ENCODE measurements at regions not wholly inside any gene's neighbourhood (a gene's known extent, or its start where the extent isn't known, plus 50 kb on each side); places are given as distances from the start of the nearest gene placed in this dataset.

GRCh38 chr5:33073881-33074327 is 362.8 kb downstream of the NPR3 start:
- Mint-ChIP-seq H3K36me3 (ENCODE audit: low read depth) (no peaks in the 10 kb centered on the region), H3K27me3 (ENCODE audit: low read depth) (no peaks in the 10 kb centered on the region), H3K4me3 (no peak overlapping the region), H3K9me3 (peaks cover 3% of the 10 kb centered on the region), H3K4me1 (peaks cover 5% of the 10 kb centered on the region), H3K27ac (peak overlapping the region in 2 of 3 experiments; percentile 29 to 51)
- no peak for TF ChIP-seq CTCF (IDR thresholded peaks at IDR 0.05; ENCODE audit: unreplicated experiment in 3 of 3)

GRCh38 chr5:33074548-33074947 is 363.4 kb downstream of the NPR3 start:
- H3K27me3 Mint-ChIP-seq (ENCODE audit: low read depth) = no peaks in the 10 kb centered on the region
- no peaks in the 10 kb centered on the region for H3K36me3 Mint-ChIP-seq (ENCODE audit: low read depth)
- TF ChIP-seq CTCF (IDR thresholded peaks at IDR 0.05; ENCODE audit: unreplicated experiment in 3 of 3) = no peak
- H3K4me1 Mint-ChIP-seq = peaks cover 5% of the 10 kb centered on the region
- H3K9me3 Mint-ChIP-seq = peaks cover 3% of the 10 kb centered on the region
- H3K27ac Mint-ChIP-seq = no peak overlapping the region
- H3K4me3 Mint-ChIP-seq = no peak overlapping the region

- no peak for TF ChIP-seq CTCF (IDR thresholded peaks at IDR 0.05; ENCODE audit: unreplicated experiment in 3 of 3)
- Mint-ChIP-seq H3K36me3 (ENCODE audit: low read depth) (no peaks in the 10 kb centered on the region), H3K4me3 (no peak overlapping the region), H3K27ac (no peak overlapping the region), H3K4me1 (peaks cover 9% of the 10 kb centered on the region), H3K9me3 (peaks cover 3% of the 10 kb centered on the region), H3K27me3 (ENCODE audit: low read depth) (no peaks in the 10 kb centered on the region)
Observed at GRCh38 chr5:33075731-33076130, 364.6 kb downstream of the NPR3 start.

- Mint-ChIP-seq H3K36me3 (ENCODE audit: low read depth) (no peaks in the 10 kb centered on the region), H3K4me3 (no peak overlapping the region), H3K4me1 (peaks cover 4% of the 10 kb centered on the region), H3K27me3 (ENCODE audit: low read depth) (no peaks in the 10 kb centered on the region), H3K9me3 (peaks cover 3% of the 10 kb centered on the region), H3K27ac (peak overlapping the region; percentile 34 to 73 (median 50))
- TF ChIP-seq CTCF (IDR thresholded peaks at IDR 0.05; ENCODE audit: unreplicated experiment in 3 of 3) = no peak
Observed at GRCh38 chr5:33079548-33079947, 361.2 kb upstream of the TARS1 start.

- Mint-ChIP-seq H3K36me3 (ENCODE audit: low read depth) (no peaks in the 10 kb centered on the region), H3K4me3 (no peak overlapping the region), H3K27me3 (ENCODE audit: low read depth) (no peaks in the 10 kb centered on the region), H3K4me1 (peaks cover 4% of the 10 kb centered on the region), H3K9me3 (peaks cover 3% of the 10 kb centered on the region), H3K27ac (peak overlapping the region in 1 of 3 experiments; percentile 34)
- TF ChIP-seq CTCF (IDR thresholded peaks at IDR 0.05; ENCODE audit: unreplicated experiment in 3 of 3) = no peak
Observed at GRCh38 chr5:33080287-33080686, 360.5 kb upstream of the TARS1 start.

GRCh38 chr5:33088176-33088575 is 352.6 kb upstream of the TARS1 start:
- Mint-ChIP-seq H3K27ac (no peak overlapping the region), H3K4me1 (no peaks in the 10 kb centered on the region), H3K9me3 (no peaks in the 10 kb centered on the region), H3K36me3 (ENCODE audit: low read depth) (no peaks in the 10 kb centered on the region), H3K27me3 (ENCODE audit: low read depth) (no peaks in the 10 kb centered on the region), H3K4me3 (no peak overlapping the region)
- TF ChIP-seq CTCF (IDR thresholded peaks at IDR 0.05; ENCODE audit: unreplicated experiment in 3 of 3) = no peak

All from nephron (organoid).